ENCODE measurements at regions not wholly inside any gene's neighbourhood (a gene's known extent, or its start where the extent isn't known, plus 50 kb on each side); places are given as distances from the start of the nearest gene placed in this dataset.

DNA sequence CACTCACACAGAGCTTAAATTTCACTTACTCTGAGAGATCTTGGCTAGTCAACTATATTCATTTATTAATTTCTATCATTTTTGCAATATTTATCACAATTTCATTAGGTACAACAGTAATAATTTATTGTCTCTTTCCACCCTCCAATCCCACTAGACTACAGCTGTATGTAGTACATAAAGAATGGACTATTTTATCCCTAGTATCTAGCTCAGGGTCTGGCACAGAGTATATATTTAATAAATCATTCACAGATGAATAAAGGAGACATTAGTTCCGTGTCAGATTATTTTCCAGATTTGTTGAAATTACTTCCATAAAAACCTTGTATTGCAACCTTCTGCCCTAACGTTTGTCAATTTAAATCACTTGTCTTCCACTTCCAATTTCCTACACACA lies 1781.1 kb upstream of the SEL1L start:
- TF ChIP-seq, protein P1, sequence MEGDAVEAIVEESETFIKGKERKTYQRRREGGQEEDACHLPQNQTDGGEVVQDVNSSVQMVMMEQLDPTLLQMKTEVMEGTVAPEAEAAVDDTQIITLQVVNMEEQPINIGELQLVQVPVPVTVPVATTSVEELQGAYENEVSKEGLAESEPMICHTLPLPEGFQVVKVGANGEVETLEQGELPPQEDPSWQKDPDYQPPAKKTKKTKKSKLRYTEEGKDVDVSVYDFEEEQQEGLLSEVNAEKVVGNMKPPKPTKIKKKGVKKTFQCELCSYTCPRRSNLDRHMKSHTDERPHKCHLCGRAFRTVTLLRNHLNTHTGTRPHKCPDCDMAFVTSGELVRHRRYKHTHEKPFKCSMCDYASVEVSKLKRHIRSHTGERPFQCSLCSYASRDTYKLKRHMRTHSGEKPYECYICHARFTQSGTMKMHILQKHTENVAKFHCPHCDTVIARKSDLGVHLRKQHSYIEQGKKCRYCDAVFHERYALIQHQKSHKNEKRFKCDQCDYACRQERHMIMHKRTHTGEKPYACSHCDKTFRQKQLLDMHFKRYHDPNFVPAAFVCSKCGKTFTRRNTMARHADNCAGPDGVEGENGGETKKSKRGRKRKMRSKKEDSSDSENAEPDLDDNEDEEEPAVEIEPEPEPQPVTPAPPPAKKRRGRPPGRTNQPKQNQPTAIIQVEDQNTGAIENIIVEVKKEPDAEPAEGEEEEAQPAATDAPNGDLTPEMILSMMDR (IDR thresholded peaks at IDR 0.05; ENCODE audit: borderline replicate concordance, extremely low read depth, insufficient read depth) = no peak

DNA sequence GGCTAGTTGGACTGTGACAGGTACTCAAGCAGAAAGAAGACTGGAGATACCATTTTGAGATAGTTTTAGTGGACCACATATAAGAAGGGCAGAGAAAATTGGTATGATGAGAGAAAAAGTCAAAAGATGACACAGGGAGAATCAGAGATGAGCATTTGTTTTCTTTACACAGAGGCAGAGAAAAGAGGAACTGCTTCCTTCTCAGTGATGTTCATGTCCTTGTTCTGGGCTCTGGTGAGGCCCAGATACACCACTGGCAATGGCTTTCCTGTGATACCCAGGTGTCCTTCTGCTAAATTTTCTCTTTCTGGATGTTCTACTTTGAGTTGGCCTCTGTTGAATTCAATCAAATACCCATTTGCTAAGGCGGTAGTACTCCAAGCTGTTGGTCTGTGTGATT lies 1782.7 kb upstream of the SEL1L start:
- Histone ChIP-seq H3K27ac (ENCODE audit: low read depth in 2 of 2, low read length in 2 of 2) (no peak overlapping the region), H3K9me3 (ENCODE audit: control insufficient read depth in 2 of 3, insufficient read depth in 1 of 3, low read length in 3 of 3) (no peaks in the 10 kb centered on the region), H3K27me3 (ENCODE audit: control insufficient read depth, insufficient read depth, low read length) (no peaks in the 10 kb centered on the region), H3K9ac (ENCODE audit: low read length in 3 of 3) (no peak overlapping the region), H3K4me3 (ENCODE audit: low read length in 3 of 3) (no peak overlapping the region), H3K4me1 (ENCODE audit: control insufficient read depth in 2 of 3, insufficient read depth in 2 of 3, low read depth in 1 of 3, low read length in 3 of 3) (no peaks in the 10 kb centered on the region), H3K36me3 (ENCODE audit: control insufficient read depth in 2 of 3, insufficient read depth in 3 of 3, low read length in 3 of 3) (no peaks in the 10 kb centered on the region)
- intact Hi-C loops (cut with DNase I) = no loop called here
- DNase-seq = no peak
- TF ChIP-seq, protein P1 (IDR thresholded peaks at IDR 0.05; ENCODE audit: borderline replicate concordance, extremely low read depth, insufficient read depth) = no peak
- FAIRE-seq = no peak

More for the DNA sequence above, 1781.1 kb upstream of the SEL1L start:
- no peaks in the 10 kb centered on the region for H3K36me3 ChIP-seq (ENCODE audit: control insufficient read depth in 2 of 3, insufficient read depth in 3 of 3, low read length in 3 of 3)
- FAIRE-seq = no peak
- intact Hi-C loops (cut with DNase I) = no loop called here
- H3K27me3 ChIP-seq (ENCODE audit: control insufficient read depth, insufficient read depth, low read length) = no peaks in the 10 kb centered on the region
- no peak overlapping the region for H3K9ac ChIP-seq (ENCODE audit: low read length in 3 of 3)
- DNase-seq = no peak
- H3K4me1 ChIP-seq (ENCODE audit: control insufficient read depth in 2 of 3, insufficient read depth in 2 of 3, low read depth in 1 of 3, low read length in 3 of 3) = no peaks in the 10 kb centered on the region
- no peaks in the 10 kb centered on the region for H3K9me3 ChIP-seq (ENCODE audit: control insufficient read depth in 2 of 3, insufficient read depth in 1 of 3, low read length in 3 of 3)
- no peak overlapping the region for H3K4me3 ChIP-seq (ENCODE audit: low read length in 3 of 3)
- no peak overlapping the region for H3K27ac ChIP-seq (ENCODE audit: low read depth in 2 of 2, low read length in 2 of 2)

DNA sequence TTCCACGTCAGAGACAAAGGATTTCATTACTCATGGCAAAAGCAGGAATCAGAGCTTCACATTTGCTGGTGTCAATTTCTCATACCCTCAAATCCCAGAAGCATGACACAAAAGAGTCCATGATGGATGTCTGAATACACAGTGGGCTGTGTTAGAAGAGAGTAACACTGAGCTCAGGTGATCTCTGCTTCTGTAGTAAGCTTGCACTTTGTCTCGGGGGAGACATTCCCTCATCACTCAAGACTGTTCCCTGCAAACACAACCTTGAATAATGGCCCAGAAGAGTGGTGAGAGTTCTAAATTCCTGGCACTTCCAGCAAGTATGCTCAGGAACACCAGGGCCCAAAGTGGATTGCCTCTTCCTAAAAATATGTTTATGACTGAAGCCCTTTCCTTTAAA lies 1787.2 kb upstream of the SEL1L start:
- DNase-seq (no peak), FAIRE-seq (no peak)
- intact Hi-C loops (cut with DNase I) = no loop called here
- H3K4me3 ChIP-seq (ENCODE audit: low read length in 3 of 3) = no peak overlapping the region
- H3K9ac ChIP-seq (ENCODE audit: low read length in 3 of 3) = no peak overlapping the region
- no peaks in the 10 kb centered on the region for H3K27me3 ChIP-seq (ENCODE audit: control insufficient read depth, insufficient read depth, low read length)
- H3K4me1 ChIP-seq (ENCODE audit: control insufficient read depth in 2 of 3, insufficient read depth in 2 of 3, low read depth in 1 of 3, low read length in 3 of 3) = no peaks in the 10 kb centered on the region
- H3K9me3 ChIP-seq (ENCODE audit: control insufficient read depth in 2 of 3, insufficient read depth in 1 of 3, low read length in 3 of 3) = no peaks in the 10 kb centered on the region
- no peaks in the 10 kb centered on the region for H3K36me3 ChIP-seq (ENCODE audit: control insufficient read depth in 2 of 3, insufficient read depth in 3 of 3, low read length in 3 of 3)
- no peak overlapping the region for H3K27ac ChIP-seq (ENCODE audit: low read depth in 2 of 2, low read length in 2 of 2)
- TF ChIP-seq, protein P1 (IDR thresholded peaks at IDR 0.05; ENCODE audit: borderline replicate concordance, extremely low read depth, insufficient read depth) = no peak

DNA sequence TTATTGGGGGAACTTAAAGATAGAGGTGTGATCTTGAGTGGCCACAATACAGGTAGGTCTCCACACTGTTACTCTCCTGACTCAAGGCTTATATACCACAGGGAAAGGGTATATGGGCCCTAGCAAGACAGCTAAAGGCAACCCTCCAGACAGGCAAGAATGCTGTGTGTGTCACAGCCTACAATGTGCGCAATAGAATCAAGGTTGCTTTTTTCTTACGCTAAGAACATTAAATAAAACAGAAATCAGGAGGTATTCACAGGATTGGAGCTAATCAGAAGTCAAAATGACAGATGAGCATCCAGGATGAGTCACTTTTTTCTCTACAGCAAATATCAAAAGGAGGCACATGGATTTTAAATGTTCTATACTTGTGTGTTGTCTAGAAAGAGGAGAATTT lies 1797.9 kb upstream of the SEL1L start:
- Histone ChIP-seq H3K4me3 (ENCODE audit: low read length in 3 of 3) (no peak overlapping the region), H3K27me3 (ENCODE audit: control insufficient read depth, insufficient read depth, low read length) (no peaks in the 10 kb centered on the region), H3K9ac (ENCODE audit: low read length in 3 of 3) (no peak overlapping the region), H3K9me3 (ENCODE audit: control insufficient read depth in 2 of 3, insufficient read depth in 1 of 3, low read length in 3 of 3) (no peaks in the 10 kb centered on the region), H3K4me1 (ENCODE audit: control insufficient read depth in 2 of 3, insufficient read depth in 2 of 3, low read depth in 1 of 3, low read length in 3 of 3) (no peaks in the 10 kb centered on the region), H3K27ac (ENCODE audit: low read depth in 2 of 2, low read length in 2 of 2) (no peak overlapping the region), H3K36me3 (ENCODE audit: control insufficient read depth in 2 of 3, insufficient read depth in 3 of 3, low read length in 3 of 3) (no peaks in the 10 kb centered on the region)
- TF ChIP-seq, protein P1 (IDR thresholded peaks at IDR 0.05; ENCODE audit: borderline replicate concordance, extremely low read depth, insufficient read depth) = no peak
- intact Hi-C loops (cut with DNase I) = no loop called here
- FAIRE-seq (no peak), DNase-seq (no peak)

Data from kidney (tissue), 13 donors.